ENCODE measurements at regions not wholly inside any gene's neighbourhood (a gene's known extent, or its start where the extent isn't known, plus 50 kb on each side); places are given as distances from the start of the nearest gene placed in this dataset.

GRCh38 chr10:128725531-128725930 is 599.3 kb upstream of the MKI67 start:
- TF ChIP-seq ZNF354B (CRISPR knock-in tag; IDR thresholded peaks at IDR 0.05) (no peak), ARHGAP35 (IDR thresholded peaks at IDR 0.05; ENCODE audit: partially characterized antibody) (no peak), CTCF (IDR thresholded peaks at IDR 0.05 in 2 of 3, conservative IDR thresholded peaks at IDR 0.05 in 1 of 3; ENCODE audit: insufficient read depth in 2 of 3, low read depth in 1 of 3, low read length in 3 of 3) (no peak)
- TF ChIP-seq, protein P1, sequence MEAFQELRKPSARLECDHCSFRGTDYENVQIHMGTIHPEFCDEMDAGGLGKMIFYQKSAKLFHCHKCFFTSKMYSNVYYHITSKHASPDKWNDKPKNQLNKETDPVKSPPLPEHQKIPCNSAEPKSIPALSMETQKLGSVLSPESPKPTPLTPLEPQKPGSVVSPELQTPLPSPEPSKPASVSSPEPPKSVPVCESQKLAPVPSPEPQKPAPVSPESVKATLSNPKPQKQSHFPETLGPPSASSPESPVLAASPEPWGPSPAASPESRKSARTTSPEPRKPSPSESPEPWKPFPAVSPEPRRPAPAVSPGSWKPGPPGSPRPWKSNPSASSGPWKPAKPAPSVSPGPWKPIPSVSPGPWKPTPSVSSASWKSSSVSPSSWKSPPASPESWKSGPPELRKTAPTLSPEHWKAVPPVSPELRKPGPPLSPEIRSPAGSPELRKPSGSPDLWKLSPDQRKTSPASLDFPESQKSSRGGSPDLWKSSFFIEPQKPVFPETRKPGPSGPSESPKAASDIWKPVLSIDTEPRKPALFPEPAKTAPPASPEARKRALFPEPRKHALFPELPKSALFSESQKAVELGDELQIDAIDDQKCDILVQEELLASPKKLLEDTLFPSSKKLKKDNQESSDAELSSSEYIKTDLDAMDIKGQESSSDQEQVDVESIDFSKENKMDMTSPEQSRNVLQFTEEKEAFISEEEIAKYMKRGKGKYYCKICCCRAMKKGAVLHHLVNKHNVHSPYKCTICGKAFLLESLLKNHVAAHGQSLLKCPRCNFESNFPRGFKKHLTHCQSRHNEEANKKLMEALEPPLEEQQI (IDR thresholded peaks at IDR 0.05), result no peak

All from K562 (cell line).